GM13977 (cell line): ENCODE measurements at regions not wholly inside any gene's neighbourhood (a gene's known extent, or its start where the extent isn't known, plus 50 kb on each side); places are given as distances from the start of the nearest gene placed in this dataset.

Experiments used
- DNase-seq: peaks from one replicate; pipeline ENCODE4 v3.0.0; 2012; ENCODE audit warnings: low spot score
- in situ Hi-C: fragments of 300-500 bp; cut with MboI; formaldehyde crosslinking; loops from one replicate; pipeline ENCODE4 v1.12.0; 2022; ENCODE audit warnings: low sequenced_read_pairs, low pct_unique_long_range_greater_than_20kb, mixed read lengths, inconsistent platforms; ENCODE audit not compliant: unreplicated experiment
- TF ChIP-seq, protein P1 (sequence below): IDR thresholded peaks from 2 replicates; pipeline ENCODE4 v1.5.1; 2012; ENCODE audit warnings: mild to moderate bottlenecking, control low read depth; ENCODE audit not compliant: insufficient read depth; ENCODE audit errors: extremely low read depth, missing control alignments

- DNase-seq = no peak
- TF ChIP-seq, protein P1, sequence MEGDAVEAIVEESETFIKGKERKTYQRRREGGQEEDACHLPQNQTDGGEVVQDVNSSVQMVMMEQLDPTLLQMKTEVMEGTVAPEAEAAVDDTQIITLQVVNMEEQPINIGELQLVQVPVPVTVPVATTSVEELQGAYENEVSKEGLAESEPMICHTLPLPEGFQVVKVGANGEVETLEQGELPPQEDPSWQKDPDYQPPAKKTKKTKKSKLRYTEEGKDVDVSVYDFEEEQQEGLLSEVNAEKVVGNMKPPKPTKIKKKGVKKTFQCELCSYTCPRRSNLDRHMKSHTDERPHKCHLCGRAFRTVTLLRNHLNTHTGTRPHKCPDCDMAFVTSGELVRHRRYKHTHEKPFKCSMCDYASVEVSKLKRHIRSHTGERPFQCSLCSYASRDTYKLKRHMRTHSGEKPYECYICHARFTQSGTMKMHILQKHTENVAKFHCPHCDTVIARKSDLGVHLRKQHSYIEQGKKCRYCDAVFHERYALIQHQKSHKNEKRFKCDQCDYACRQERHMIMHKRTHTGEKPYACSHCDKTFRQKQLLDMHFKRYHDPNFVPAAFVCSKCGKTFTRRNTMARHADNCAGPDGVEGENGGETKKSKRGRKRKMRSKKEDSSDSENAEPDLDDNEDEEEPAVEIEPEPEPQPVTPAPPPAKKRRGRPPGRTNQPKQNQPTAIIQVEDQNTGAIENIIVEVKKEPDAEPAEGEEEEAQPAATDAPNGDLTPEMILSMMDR = no peak
- in situ Hi-C loops = no loop called here
Observed at GRCh38 chr9:99605016-99605743, 216.5 kb upstream of the NR4A3 start.

- in situ Hi-C loops = no loop called here
- TF ChIP-seq, protein P1 = no peak
Observed at GRCh38 chr9:99606296-99606695, 215.4 kb upstream of the NR4A3 start.

DNA sequence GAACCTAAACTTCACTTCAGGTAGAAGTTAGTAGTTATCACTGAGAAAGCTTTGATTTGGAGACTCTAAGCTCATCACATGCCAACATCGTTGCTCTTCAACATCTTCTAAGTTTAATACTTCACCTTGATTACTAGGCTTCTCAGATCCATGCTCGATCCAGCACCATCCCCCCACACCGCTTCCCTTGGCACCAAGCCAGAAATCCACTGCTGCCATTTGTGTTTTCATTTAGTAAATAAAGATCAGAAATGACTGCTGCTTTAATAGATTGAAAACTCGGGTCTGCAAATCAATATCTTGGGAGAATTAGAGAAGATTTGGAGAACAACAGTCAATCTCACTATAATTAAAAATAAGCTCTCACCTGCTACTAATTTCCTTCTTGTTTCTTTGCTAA, 214.7 kb upstream of the NR4A3 start:
- TF ChIP-seq, protein P1 = no peak
- in situ Hi-C loops = no loop called here
- no peak for DNase-seq

More at GRCh38 chr9:99606296-99606695, 215.4 kb upstream of the NR4A3 start:
- no peak for DNase-seq

DNA sequence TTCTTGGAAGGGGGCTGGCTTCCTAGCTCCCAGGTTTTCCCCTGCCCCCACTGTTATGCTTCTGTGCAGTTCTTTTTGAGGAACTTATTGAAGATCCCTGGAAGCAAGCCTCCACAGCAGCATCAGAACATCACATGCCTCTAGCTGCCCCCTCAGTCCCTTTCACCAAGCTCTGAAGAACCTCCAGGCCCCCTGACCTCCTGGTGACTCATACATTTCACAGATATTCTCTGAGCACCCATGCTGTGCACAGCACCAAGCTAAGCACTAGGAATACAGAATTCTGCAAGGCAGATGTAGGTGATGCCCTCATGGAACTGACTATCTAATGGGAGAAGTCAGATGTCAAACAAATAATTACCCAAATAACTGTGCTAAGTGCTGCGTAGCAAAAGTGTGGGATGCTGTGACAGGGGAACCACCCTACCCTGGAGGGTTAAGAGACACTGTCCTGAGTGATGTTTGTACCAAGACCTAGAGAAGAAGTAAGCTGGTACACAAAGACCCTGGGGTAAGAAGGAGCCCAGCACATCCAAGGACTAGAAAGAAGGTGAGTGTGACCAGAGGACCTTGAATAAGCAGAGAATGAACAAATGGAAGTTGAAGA, 213.7 kb upstream of the NR4A3 start:
- in situ Hi-C loops = no loop called here
- DNase-seq = no peak
- TF ChIP-seq, protein P1 = no peak

DNA sequence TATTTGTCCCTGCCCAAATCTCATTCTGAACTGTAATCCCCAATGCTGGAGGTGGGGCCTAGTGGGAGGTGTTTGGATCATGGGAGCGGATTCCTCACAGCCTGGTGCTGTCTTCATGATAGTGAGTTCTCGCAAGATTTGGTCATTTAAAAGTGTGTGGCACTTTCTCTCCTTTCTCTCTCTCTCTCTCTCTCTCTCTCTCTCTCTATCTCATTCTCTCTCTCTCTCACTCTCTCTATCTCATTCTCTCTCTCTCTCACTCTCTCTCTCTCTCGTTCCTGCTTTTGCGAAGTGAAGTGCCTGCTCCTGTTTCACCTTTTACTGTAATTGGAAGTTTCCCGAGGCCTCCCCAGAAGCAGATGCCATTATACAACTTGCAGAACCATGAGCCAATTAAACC, 207.3 kb upstream of the NR4A3 start:
- TF ChIP-seq, protein P1 = no peak
- DNase-seq = no peak
- in situ Hi-C loops = no loop called here

GRCh38 chr9:99621040-99621439, 200.6 kb upstream of the NR4A3 start:
- in situ Hi-C loops = no loop called here
- TF ChIP-seq, protein P1 = no peak

More at GRCh38 chr9:99621040-99621439, 200.6 kb upstream of the NR4A3 start:
- DNase-seq = no peak
